HEK293T (cell line): ENCODE measurements at regions not wholly inside any gene's neighbourhood (a gene's known extent, or its start where the extent isn't known, plus 50 kb on each side); places are given as distances from the start of the nearest gene placed in this dataset.

ENCODE experiments used
- FOXA1 ChIP-seq: fragments of 450-650 bp; IDR thresholded peaks from 2 replicates; pipeline ENCODE4 v1.6.1; 2016; ENCODE audit warnings: mild to moderate bottlenecking
- LEF1 ChIP-seq: fragments of 450-650 bp; IDR thresholded peaks from 2 replicates; pipeline ENCODE4 v1.6.1; 2017; ENCODE audit warnings: mild to moderate bottlenecking, borderline replicate concordance

DNA sequence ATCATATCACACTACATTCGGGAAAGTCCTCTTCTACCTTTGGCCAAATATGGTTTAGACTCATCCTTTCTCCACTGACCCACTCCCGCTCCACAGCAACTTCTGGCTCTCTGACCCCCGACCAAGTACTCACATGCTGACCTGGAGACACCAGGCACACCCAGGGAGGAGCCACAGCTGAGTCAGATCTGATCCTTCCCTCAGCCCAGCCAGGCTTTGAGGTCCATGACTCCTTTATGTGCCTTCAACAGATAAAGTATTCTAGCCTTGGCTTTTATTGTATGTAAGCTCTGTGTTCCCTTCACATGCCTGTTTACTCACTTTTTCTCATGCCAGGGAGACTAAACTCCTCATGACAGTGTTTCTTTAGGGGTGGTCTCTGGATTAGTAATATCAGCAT, 166.9 kb upstream of the UMPS start:
- no peak for TF ChIP-seq FOXA1
- TF ChIP-seq LEF1 = no peak
